HCT116 (cell line): ENCODE measurements at regions not wholly inside any gene's neighbourhood (a gene's known extent, or its start where the extent isn't known, plus 50 kb on each side); places are given as distances from the start of the nearest gene placed in this dataset.

Experiments
- ATAC-seq: fragments of 200-7000 bp; cut with Tn5 transposase; 2 replicates; pipeline ENCODE4 v1.9.1; 2020; ENCODE audit warnings: mild to moderate bottlenecking, moderate library complexity
- BruUV-seq: library from RNA; stranded (reverse); fragments of 400-500 nt; replicated peaks from 2 replicates; lab custom pipeline; 2021; lab: Mats Ljungman, UMichigan
- CTCF ChIA-PET: fragments of 300-600 bp; sonication (Branson Sonifier 250); formaldehyde crosslinking; loops from one replicate; lab custom pipeline; 2021; ENCODE audit warnings: antibody characterized with exemption; lab: Charles Lee
- POLR2A ChIA-PET: fragments of 300-600, 350-600 bp; sonication (Branson Sonifier 250); formaldehyde crosslinking; loops from one replicate; lab custom pipeline; 2021; ENCODE audit warnings: antibody characterized with exemption; lab: Charles Lee
- RAD21 ChIA-PET, 2 experiments: fragments of 300-600 bp; sonication (Branson Sonifier 250); formaldehyde crosslinking; loops; one replicate each; lab custom pipeline; 2023; ENCODE audit warnings: low total read pairs in 2 of 2; ENCODE audit not compliant: uncharacterized antibody in 2 of 2, unreplicated experiment in 2 of 2, low non-redundant PET in 1 of 2; lab: Charles Lee
- DNase-seq: peaks from one replicate; pipeline ENCODE4 v3.0.0-alpha.2; 2010; ENCODE audit warnings: low read depth, low spot score
- H2AFZ ChIP-seq: fragments of 200-600 bp; shearing (Covaris generic), sonication (generic); 2 replicates; pipeline ENCODE4 v1.6.1; 2017; ENCODE audit warnings: low read depth, mixed run types, mixed read lengths, antibody characterized with exemption, low read length; ENCODE audit not compliant: poor library complexity, severe bottlenecking
- H3K27ac ChIP-seq: 2 replicates; pipeline ENCODE4 v1.5.1; 2012; ENCODE audit warnings: low read depth, low read length
- H3K27me3 ChIP-seq: fragments of 200-600 bp; sonication (generic); 2 replicates; pipeline ENCODE4 v1.6.1; 2016; ENCODE audit warnings: mixed run types, low read length, mixed read lengths; ENCODE audit not compliant: insufficient read depth
- H3K36me3 ChIP-seq, 2 experiments: fragments of 200-500 bp in 1 of 2; fragments of 200-600 bp in 1 of 2; sonication (Bioruptor generic) in 1 of 2; sonication (generic) in 1 of 2; 2 replicates each; pipeline versions ENCODE4 v1.5.1 to v1.6.1; 2014 to 2016; ENCODE audit warnings: low read length in 2 of 2, inconsistent platforms in 1 of 2, mixed read lengths in 1 of 2, mixed run types in 1 of 2; ENCODE audit not compliant: insufficient read depth in 2 of 2, control insufficient read depth in 1 of 2
- H3K4me1 ChIP-seq, 2 experiments: fragments of 200-600 bp in 1 of 2; sonication (generic) in 1 of 2; 2 replicates each; pipeline versions ENCODE4 v1.5.1 to v1.6.1; 2012 to 2017; ENCODE audit warnings: low read length in 2 of 2, inconsistent platforms in 1 of 2, mild to moderate bottlenecking in 1 of 2, mixed read lengths in 1 of 2, mixed run types in 1 of 2, moderate library complexity in 1 of 2; ENCODE audit not compliant: insufficient read depth in 2 of 2, control insufficient read depth in 1 of 2
- H3K4me2 ChIP-seq: fragments of 200-600 bp; sonication (generic); 2 replicates; pipeline ENCODE4 v1.6.1; 2017; ENCODE audit warnings: mixed run types, low read length, mixed read lengths
- H3K4me3 ChIP-seq, 2 experiments: fragments of 200-600 bp in 1 of 2; sonication (generic) in 1 of 2; replicated peaks in 1 of 2; 2 replicates each; pipeline ENCODE4 v1.5.1; 2011 to 2016; ENCODE audit warnings: low read length in 2 of 2, control low read depth in 1 of 2, low read depth in 1 of 2, mild to moderate bottlenecking in 1 of 2, mixed read lengths in 1 of 2, mixed run types in 1 of 2
- H3K79me2 ChIP-seq: fragments of 200-600 bp; sonication (generic); 2 replicates; pipeline ENCODE4 v1.6.1; 2017; ENCODE audit warnings: mild to moderate bottlenecking, mixed run types, low read length, moderate library complexity, mixed read lengths; ENCODE audit not compliant: insufficient read depth
- H3K9ac ChIP-seq: fragments of 200-600 bp; sonication (generic); 2 replicates; pipeline ENCODE4 v1.6.1; 2016; ENCODE audit warnings: low read length, mixed read lengths
- H3K9me2 ChIP-seq: fragments of 200-600 bp; sonication (generic), shearing (Covaris generic); 2 replicates; pipeline ENCODE4 v1.6.1; 2017; ENCODE audit warnings: mixed run types, mild to moderate bottlenecking, moderate library complexity; ENCODE audit not compliant: insufficient read depth
- H3K9me3 ChIP-seq, 2 experiments: fragments of 200-500 bp in 1 of 2; fragments of 200-600 bp in 1 of 2; sonication (Bioruptor generic) in 1 of 2; sonication (generic) in 1 of 2; 2 replicates each; pipeline ENCODE4 v1.6.1; 2014 to 2017; ENCODE audit warnings: low read length in 2 of 2, mixed read lengths in 2 of 2, inconsistent platforms in 1 of 2, low read depth in 1 of 2, mild to moderate bottlenecking in 1 of 2, mixed run types in 1 of 2, moderate library complexity in 1 of 2; ENCODE audit not compliant: control insufficient read depth in 1 of 2, insufficient read depth in 1 of 2
- H4K20me1 ChIP-seq: fragments of 200-600 bp; sonication (generic), shearing (Covaris generic); 2 replicates; pipeline ENCODE4 v1.6.1; 2017; ENCODE audit warnings: mixed run types, mild to moderate bottlenecking, moderate library complexity; ENCODE audit not compliant: insufficient read depth
- ATF3 ChIP-seq: IDR thresholded peaks from 2 replicates; pipeline ENCODE4 v1.6.1; 2012
- CEBPB ChIP-seq: IDR thresholded peaks from 2 replicates; pipeline ENCODE4 v1.6.1; 2012; ENCODE audit warnings: low read depth
- EGR1 ChIP-seq: IDR thresholded peaks from 2 replicates; pipeline ENCODE4 v1.6.1; 2012; ENCODE audit warnings: low read depth
- ELF1 ChIP-seq: IDR thresholded peaks from 2 replicates; pipeline ENCODE4 v1.6.1; 2012; ENCODE audit warnings: low read depth, borderline replicate concordance
- EZH2phosphoT487 ChIP-seq: fragments of 200-600 bp; IDR thresholded peaks from 2 replicates; pipeline ENCODE4 v1.6.1; 2018; ENCODE audit warnings: antibody characterized with exemption, borderline replicate concordance
- JUND ChIP-seq: IDR thresholded peaks from 2 replicates; pipeline ENCODE4 v1.6.1; 2012
- POLR2A ChIP-seq: IDR thresholded peaks from 2 replicates; pipeline ENCODE4 v1.7.0; 2011; ENCODE audit warnings: borderline replicate concordance; ENCODE audit not compliant: insufficient read depth, insufficient read length; ENCODE audit errors: extremely low read depth
- SIN3A ChIP-seq: IDR thresholded peaks from 2 replicates; pipeline ENCODE4 v1.6.1; 2012; ENCODE audit warnings: low read depth
- YY1 ChIP-seq: IDR thresholded peaks from 2 replicates; pipeline ENCODE4 v1.6.1; 2011; ENCODE audit warnings: low read length, low read depth, moderate library complexity, mild to moderate bottlenecking; ENCODE audit not compliant: insufficient replicate concordance; ENCODE audit errors: extremely low read depth
- intact Hi-C: fragments of 100-400 bp; cut with micrococcal nuclease; formaldehyde crosslinking; loops from 2 replicates; pipeline ENCODE4 v1.10.0; 2022

DNA sequence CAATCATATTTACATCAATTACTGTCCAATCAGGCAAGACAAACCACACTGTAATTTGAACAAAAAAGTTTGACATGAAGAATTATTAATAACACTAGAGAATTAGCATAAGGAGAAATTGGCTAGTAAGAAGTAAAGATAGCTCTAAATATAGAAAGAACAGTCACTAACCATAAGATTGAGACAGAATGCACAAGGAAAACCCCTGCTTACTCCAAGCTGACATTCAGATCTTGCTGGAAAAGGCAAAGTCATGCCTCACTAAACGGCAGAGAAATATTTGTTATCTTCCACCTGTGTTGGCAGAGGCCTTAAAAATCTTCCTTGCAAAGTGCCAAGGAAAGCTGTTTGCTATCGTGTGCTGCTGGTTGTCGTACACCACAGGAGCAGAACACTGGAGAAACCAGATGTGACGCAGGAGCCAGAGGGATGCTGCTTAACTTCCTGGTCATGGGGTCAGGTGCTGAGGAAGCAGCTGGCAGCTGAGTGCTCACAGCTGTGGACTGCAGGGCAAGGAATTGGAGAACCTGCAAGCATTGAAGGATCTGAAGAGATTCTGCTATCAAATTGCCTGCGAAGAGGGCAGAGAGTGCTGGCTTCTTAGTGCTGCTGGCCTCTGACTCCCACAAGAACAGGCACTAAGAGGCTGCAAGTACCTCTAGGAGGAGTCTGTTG, 1323.3 kb downstream of the LRFN5 start:
- Histone ChIP-seq H4K20me1 (no peaks in the 10 kb centered on the region), H2AFZ (no peak overlapping the region), H3K36me3 (no peaks in the 10 kb centered on the region), H3K4me1 (peaks cover 0 to 3% of the 10 kb centered on the region in 2 experiments; a peak in 1 of 4 replicates), H3K9ac (no peak overlapping the region), H3K9me3 (no peaks in the 10 kb centered on the region)
- no peak for DNase-seq
- no TSS peak for BruUV-seq
- TF ChIP-seq ATF3 (no peak), POLR2A (no peak)
- TF ChIP-seq, all 23 proteins: peak for 0
- Histone ChIP-seq H3K27ac (no peak overlapping the region), H3K4me3 (no peak overlapping the region), H3K4me2 (no peak overlapping the region), H3K9me2 (no peaks in the 10 kb centered on the region), H3K79me2 (no peaks in the 10 kb centered on the region), H3K27me3 (no peaks in the 10 kb centered on the region)
- ChIA-PET CTCF (no interaction called here), RAD21 (no interaction called here), POLR2A (no interaction called here)
- ATAC-seq = no peak
- intact Hi-C loops = no loop called here

DNA sequence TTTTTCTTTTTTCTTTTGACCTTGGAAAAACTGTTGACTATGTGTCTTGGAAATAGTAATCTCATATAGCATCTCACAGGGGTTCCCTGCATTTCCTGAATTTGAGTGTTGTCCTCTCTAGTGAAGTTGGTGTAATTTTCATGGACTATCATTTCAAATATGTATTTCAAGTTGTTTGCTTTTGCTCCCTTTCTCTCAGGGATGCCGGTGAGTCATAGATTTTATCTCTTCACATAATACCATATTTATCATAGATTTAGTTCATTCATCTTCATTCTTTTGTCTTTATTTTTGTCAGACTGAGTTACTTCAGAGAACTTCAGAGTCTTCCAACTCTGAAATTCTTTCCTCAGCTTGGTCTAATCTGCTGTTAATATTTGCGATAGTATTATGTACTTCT, 1320.6 kb downstream of the LRFN5 start:
- Histone ChIP-seq H4K20me1 (no peaks in the 10 kb centered on the region), H3K27me3 (no peaks in the 10 kb centered on the region), H3K79me2 (no peaks in the 10 kb centered on the region), H3K4me2 (no peak overlapping the region), H3K27ac (no peak overlapping the region), H3K4me3 (no peak overlapping the region), H3K9me3 (no peaks in the 10 kb centered on the region), H3K36me3 (no peaks in the 10 kb centered on the region), H3K9me2 (no peaks in the 10 kb centered on the region), H2AFZ (no peak overlapping the region), H3K4me1 (peaks cover 0 to 3% of the 10 kb centered on the region in 2 experiments; a peak in 1 of 4 replicates), H3K9ac (no peak overlapping the region)
- ChIA-PET POLR2A (no interaction called here), CTCF (no interaction called here), RAD21 (no interaction called here)
- ATAC-seq = no peak
- no peak for DNase-seq
- intact Hi-C loops = no loop called here
- BruUV-seq = no TSS peak
- TF ChIP-seq YY1 = no peak
- TF ChIP-seq ATF3 = no peak
- no peak for TF ChIP-seq JUND
- TF ChIP-seq POLR2A = no peak
- TF ChIP-seq SIN3A = no peak
- no peak for TF ChIP-seq CEBPB
- TF ChIP-seq ELF1 = no peak
- no peak for TF ChIP-seq EGR1
- TF ChIP-seq EZH2phosphoT487 = no peak
